ENCODE measurements at regions not wholly inside any gene's neighbourhood (a gene's known extent, or its start where the extent isn't known, plus 50 kb on each side); places are given as distances from the start of the nearest gene placed in this dataset.

DNA sequence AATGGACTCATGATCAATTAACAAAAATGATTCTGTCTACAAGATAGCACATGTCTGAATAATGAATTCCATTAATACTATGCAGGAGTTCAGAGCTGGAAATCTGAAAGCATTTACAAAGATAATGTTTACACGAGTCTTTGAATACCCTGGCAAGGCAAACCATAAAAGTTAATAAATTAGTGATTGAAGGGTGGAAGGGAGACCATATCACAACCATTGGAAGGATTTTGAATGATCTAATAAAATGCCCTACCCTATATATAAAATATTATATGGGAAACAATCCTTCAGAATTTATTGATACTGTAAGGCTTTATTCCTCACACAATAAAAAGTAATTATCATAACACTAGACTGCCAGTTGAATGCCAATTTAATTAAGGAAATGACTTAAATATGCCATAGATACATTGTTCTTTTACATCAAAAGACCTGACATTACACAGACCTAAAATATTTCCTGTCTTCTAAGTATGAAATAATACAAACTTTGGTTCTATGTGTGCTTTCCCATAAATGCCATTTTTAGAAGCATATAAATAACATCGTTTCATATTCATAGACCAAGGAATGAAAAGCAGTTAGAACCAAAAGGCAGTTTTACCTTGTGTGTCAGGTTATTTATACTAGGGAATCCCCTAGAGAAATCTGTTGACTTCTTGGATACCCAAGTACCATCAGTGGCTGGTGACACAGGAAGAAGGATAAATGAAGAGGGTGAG lies 249.2 kb upstream of the MARCKS start:
- CTCF ChIA-PET, result no interaction called here
- WGBS (ENCODE audit: insufficient coverage), result no CpG with 5 or more reads among the region's 2 CpGs
- H3K27me3 ChIP-seq (replicated peaks in 1 of 2; ENCODE audit: control insufficient read depth in 2 of 2, extremely low read depth in 1 of 2, insufficient read depth in 2 of 2, low read length in 1 of 2), result no peaks in the 10 kb centered on the region
- H3K36me3 ChIP-seq (ENCODE audit: control insufficient read depth in 2 of 2, extremely low read depth in 1 of 2, insufficient read depth in 1 of 2, low read length in 1 of 2), result no peaks in the 10 kb centered on the region
- POLR2A ChIA-PET, result no interaction called here
- H3K27ac ChIP-seq (ENCODE audit: low read length), result no peak overlapping the region
- no peak for DNase-seq
- no peak overlapping the region for H3K4me3 Mint-ChIP-seq
- no peak for ATAC-seq (replicated peaks in 1 of 4)
- H3K4me1 Mint-ChIP-seq, result no peaks in the 10 kb centered on the region
- no peak overlapping the region for H3K4me3 ChIP-seq (ENCODE audit: control insufficient read depth in 1 of 2, extremely low read depth in 1 of 2, low read length in 1 of 2)
- peaks cover 0 to 4% of the 10 kb centered on the region in 2 donors for H3K27me3 Mint-ChIP-seq
- peaks cover 0 to 9% (median 6%) of the 10 kb centered on the region in 3 donors for H3K9me3 Mint-ChIP-seq
- no peaks in the 10 kb centered on the region for H3K4me1 ChIP-seq (ENCODE audit: control insufficient read depth in 1 of 2, extremely low read depth in 1 of 2, insufficient read depth in 2 of 2, low read length in 2 of 2)
- H3K27ac Mint-ChIP-seq, result no peak overlapping the region
- no peaks in the 10 kb centered on the region for H3K9me3 ChIP-seq
- H3K36me3 Mint-ChIP-seq, result no peaks in the 10 kb centered on the region

DNA sequence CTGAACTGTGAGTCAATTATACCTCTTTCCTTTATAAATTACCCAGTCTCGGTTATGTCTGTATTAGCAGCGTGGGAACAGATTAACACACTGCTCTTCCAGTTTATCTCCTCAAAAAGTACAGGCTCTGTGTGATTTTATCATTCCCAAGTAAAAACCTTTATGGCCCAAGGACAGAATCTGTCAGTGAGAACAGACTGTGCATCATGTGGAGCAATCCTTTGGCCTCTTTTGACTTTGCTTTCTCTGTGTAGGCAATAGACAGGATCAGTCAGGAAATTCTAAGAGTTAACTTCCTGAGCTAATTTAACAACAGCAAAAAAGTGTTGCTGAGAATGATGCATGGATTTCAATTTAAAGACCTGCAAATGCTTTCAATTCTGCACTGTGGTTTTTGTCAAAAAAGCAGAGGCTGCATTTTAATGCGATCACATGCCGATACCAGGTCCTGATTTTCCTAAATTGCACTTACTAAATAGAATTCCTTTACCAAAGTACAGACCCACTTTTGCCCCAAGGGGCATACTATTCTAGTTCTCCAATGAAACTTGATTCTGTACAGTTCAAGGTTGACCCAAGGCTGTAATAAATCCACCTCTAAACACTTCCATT lies 246.7 kb upstream of the MARCKS start:
- 100% methylated on average over 2 of the region's 4 CpGs for WGBS (ENCODE audit: insufficient coverage)
- H3K9me3 Mint-ChIP-seq, result peaks cover 6 to 16% (median 8%) of the 10 kb centered on the region in 3 donors
- CTCF ChIA-PET, result no interaction called here

DNA sequence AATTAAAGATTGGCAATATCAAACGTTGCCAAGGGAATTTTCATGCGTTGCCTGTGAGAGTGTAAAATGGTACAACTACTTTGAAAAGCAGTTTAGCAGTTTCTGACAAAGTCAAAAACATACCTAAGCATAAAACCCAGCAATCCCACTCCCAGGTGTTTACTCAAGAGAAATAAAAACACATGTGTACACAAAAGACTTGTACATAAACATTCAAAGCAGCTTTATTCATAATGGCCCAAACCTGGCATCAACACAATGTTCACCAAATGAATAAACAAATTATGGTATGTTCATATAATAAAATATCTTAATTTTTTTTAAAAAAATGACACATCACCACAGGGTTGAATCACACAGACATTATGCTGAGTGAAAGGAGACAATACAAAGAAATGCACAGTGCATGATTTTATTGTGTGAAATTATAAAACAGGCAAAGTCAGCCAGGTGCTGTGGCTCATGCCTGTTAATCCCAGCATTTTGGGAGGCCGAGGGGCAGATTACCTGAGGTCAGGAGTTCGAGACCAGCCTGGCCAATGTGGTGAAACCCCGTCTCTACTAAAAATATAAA lies 240.4 kb upstream of the MARCKS start:
- H3K9me3 Mint-ChIP-seq, result peaks cover 6 to 16% (median 8%) of the 10 kb centered on the region in 3 donors

More for the DNA sequence above, 246.7 kb upstream of the MARCKS start:
- no peaks in the 10 kb centered on the region for H3K36me3 ChIP-seq (ENCODE audit: control insufficient read depth in 2 of 2, extremely low read depth in 1 of 2, insufficient read depth in 1 of 2, low read length in 1 of 2)
- H3K36me3 Mint-ChIP-seq, result no peaks in the 10 kb centered on the region
- ATAC-seq (replicated peaks in 1 of 4), result no peak
- no peak overlapping the region for H3K27ac Mint-ChIP-seq
- no peak overlapping the region for H3K4me3 Mint-ChIP-seq
- no peak for DNase-seq
- no peak overlapping the region for H3K4me3 ChIP-seq (ENCODE audit: control insufficient read depth in 1 of 2, extremely low read depth in 1 of 2, low read length in 1 of 2)
- peaks cover 3 to 10% of the 10 kb centered on the region in 2 donors for H3K27me3 Mint-ChIP-seq
- H3K9me3 ChIP-seq, result no peaks in the 10 kb centered on the region
- H3K27me3 ChIP-seq (replicated peaks in 1 of 2; ENCODE audit: control insufficient read depth in 2 of 2, extremely low read depth in 1 of 2, insufficient read depth in 2 of 2, low read length in 1 of 2), result no peaks in the 10 kb centered on the region
- H3K4me1 Mint-ChIP-seq, result no peaks in the 10 kb centered on the region
- POLR2A ChIA-PET, result no interaction called here
- no peaks in the 10 kb centered on the region for H3K4me1 ChIP-seq (ENCODE audit: control insufficient read depth in 1 of 2, extremely low read depth in 1 of 2, insufficient read depth in 2 of 2, low read length in 2 of 2)
- no peak overlapping the region for H3K27ac ChIP-seq (ENCODE audit: low read length)

DNA sequence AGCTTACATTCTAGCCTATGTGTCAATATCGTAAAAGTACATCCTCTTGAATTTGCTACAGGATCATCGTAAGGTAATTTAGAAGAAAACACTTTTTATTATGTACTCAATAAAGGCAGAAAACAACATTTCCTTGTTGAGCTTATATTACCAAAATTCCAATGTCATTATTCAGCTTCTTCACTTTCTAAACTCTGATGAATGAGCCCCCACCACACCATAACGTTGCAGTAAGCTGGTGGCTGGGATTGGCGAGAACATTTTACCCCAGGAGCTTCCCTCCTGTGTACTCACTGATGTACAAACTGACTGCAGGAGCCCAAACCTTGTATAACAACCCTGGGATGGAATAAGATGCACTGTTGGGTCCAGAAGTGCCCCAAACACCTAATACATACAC lies 238.1 kb upstream of the MARCKS start:
- H3K27ac ChIP-seq (ENCODE audit: low read length), result no peak overlapping the region
- H3K27me3 ChIP-seq (replicated peaks in 1 of 2; ENCODE audit: control insufficient read depth in 2 of 2, extremely low read depth in 1 of 2, insufficient read depth in 2 of 2, low read length in 1 of 2), result no peaks in the 10 kb centered on the region
- H3K4me1 ChIP-seq (ENCODE audit: control insufficient read depth in 1 of 2, extremely low read depth in 1 of 2, insufficient read depth in 2 of 2, low read length in 2 of 2), result no peaks in the 10 kb centered on the region
- H3K27ac Mint-ChIP-seq, result no peak overlapping the region
- DNase-seq, result no peak
- peaks cover 0 to 3% (median 2%) of the 10 kb centered on the region in 3 donors for H3K9me3 Mint-ChIP-seq
- no peak for ATAC-seq (replicated peaks in 1 of 4)
- no peaks in the 10 kb centered on the region for H3K4me1 Mint-ChIP-seq
- H3K36me3 Mint-ChIP-seq, result no peaks in the 10 kb centered on the region
- H3K27me3 Mint-ChIP-seq, result peaks cover 2 to 17% of the 10 kb centered on the region in 2 donors
- H3K4me3 Mint-ChIP-seq, result no peak overlapping the region
- no peak overlapping the region for H3K4me3 ChIP-seq (ENCODE audit: control insufficient read depth in 1 of 2, extremely low read depth in 1 of 2, low read length in 1 of 2)
- CTCF ChIA-PET, result interaction anchor here in 1 of 2 donors (0.6 kb wide), 1 partner anchor 15 kb away, joined by 3 read pairs; no protein-coding TSS in a partner anchor
- no peaks in the 10 kb centered on the region for H3K36me3 ChIP-seq (ENCODE audit: control insufficient read depth in 2 of 2, extremely low read depth in 1 of 2, insufficient read depth in 1 of 2, low read length in 1 of 2)
- H3K9me3 ChIP-seq, result no peaks in the 10 kb centered on the region
- no CpG with 5 or more reads among the region's 4 CpGs for WGBS (ENCODE audit: insufficient coverage)
- POLR2A ChIA-PET, result no interaction called here

More for the DNA sequence above, 240.4 kb upstream of the MARCKS start:
- H3K36me3 Mint-ChIP-seq, result no peaks in the 10 kb centered on the region
- WGBS (ENCODE audit: insufficient coverage), result no CpG with 5 or more reads among the region's 5 CpGs
- ATAC-seq (replicated peaks in 1 of 4), result no peak
- POLR2A ChIA-PET, result no interaction called here
- H3K27me3 Mint-ChIP-seq, result peaks cover 3 to 17% of the 10 kb centered on the region in 2 donors
- H3K27ac ChIP-seq (ENCODE audit: low read length), result no peak overlapping the region
- H3K4me3 ChIP-seq (ENCODE audit: control insufficient read depth in 1 of 2, extremely low read depth in 1 of 2, low read length in 1 of 2), result no peak overlapping the region
- H3K4me1 ChIP-seq (ENCODE audit: control insufficient read depth in 1 of 2, extremely low read depth in 1 of 2, insufficient read depth in 2 of 2, low read length in 2 of 2), result no peaks in the 10 kb centered on the region
- H3K27me3 ChIP-seq (replicated peaks in 1 of 2; ENCODE audit: control insufficient read depth in 2 of 2, extremely low read depth in 1 of 2, insufficient read depth in 2 of 2, low read length in 1 of 2), result no peaks in the 10 kb centered on the region
- no peak for DNase-seq
- CTCF ChIA-PET, result no interaction called here
- no peak overlapping the region for H3K4me3 Mint-ChIP-seq
- H3K27ac Mint-ChIP-seq, result no peak overlapping the region
- H3K36me3 ChIP-seq (ENCODE audit: control insufficient read depth in 2 of 2, extremely low read depth in 1 of 2, insufficient read depth in 1 of 2, low read length in 1 of 2), result no peaks in the 10 kb centered on the region
- no peaks in the 10 kb centered on the region for H3K9me3 ChIP-seq
- no peaks in the 10 kb centered on the region for H3K4me1 Mint-ChIP-seq

DNA sequence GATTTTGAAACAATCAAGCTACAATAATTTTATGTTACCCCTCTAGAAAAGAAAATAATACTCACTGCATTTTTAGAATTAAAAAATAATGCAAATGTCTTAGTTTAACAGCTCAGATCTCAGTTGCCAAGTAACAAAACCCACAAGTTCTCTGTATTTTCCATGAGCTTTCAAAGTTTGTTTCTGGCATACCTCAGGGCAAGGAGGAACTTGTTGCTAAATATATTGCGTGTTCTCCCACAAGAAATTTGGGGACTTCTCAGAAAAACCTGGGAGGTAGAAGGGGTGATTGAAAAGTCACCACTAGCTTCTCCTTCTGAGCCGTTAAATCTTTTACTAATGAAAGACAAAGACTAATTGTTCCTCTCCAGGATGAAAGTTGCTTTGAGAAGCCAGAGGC lies 236.8 kb upstream of the MARCKS start:
- Mint-ChIP-seq H3K4me3 (no peak overlapping the region), H3K27ac (no peak overlapping the region), H3K4me1 (no peaks in the 10 kb centered on the region), H3K36me3 (no peaks in the 10 kb centered on the region), H3K9me3 (no peaks in the 10 kb centered on the region), H3K27me3 (peaks cover 0 to 11% of the 10 kb centered on the region in 2 donors)
- ATAC-seq (replicated peaks in 1 of 4), result no peak
- ChIA-PET CTCF (no interaction called here), POLR2A (no interaction called here)
- no peak for DNase-seq
- Histone ChIP-seq H3K4me3 (ENCODE audit: control insufficient read depth in 1 of 2, extremely low read depth in 1 of 2, low read length in 1 of 2) (no peak overlapping the region), H3K36me3 (ENCODE audit: control insufficient read depth in 2 of 2, extremely low read depth in 1 of 2, insufficient read depth in 1 of 2, low read length in 1 of 2) (no peaks in the 10 kb centered on the region), H3K27me3 (replicated peaks in 1 of 2; ENCODE audit: control insufficient read depth in 2 of 2, extremely low read depth in 1 of 2, insufficient read depth in 2 of 2, low read length in 1 of 2) (no peaks in the 10 kb centered on the region), H3K9me3 (no peaks in the 10 kb centered on the region), H3K27ac (ENCODE audit: low read length) (no peak overlapping the region), H3K4me1 (ENCODE audit: control insufficient read depth in 1 of 2, extremely low read depth in 1 of 2, insufficient read depth in 2 of 2, low read length in 2 of 2) (no peaks in the 10 kb centered on the region)
- WGBS (ENCODE audit: insufficient coverage), result no CpG with 5 or more reads among the region's 2 CpGs

DNA sequence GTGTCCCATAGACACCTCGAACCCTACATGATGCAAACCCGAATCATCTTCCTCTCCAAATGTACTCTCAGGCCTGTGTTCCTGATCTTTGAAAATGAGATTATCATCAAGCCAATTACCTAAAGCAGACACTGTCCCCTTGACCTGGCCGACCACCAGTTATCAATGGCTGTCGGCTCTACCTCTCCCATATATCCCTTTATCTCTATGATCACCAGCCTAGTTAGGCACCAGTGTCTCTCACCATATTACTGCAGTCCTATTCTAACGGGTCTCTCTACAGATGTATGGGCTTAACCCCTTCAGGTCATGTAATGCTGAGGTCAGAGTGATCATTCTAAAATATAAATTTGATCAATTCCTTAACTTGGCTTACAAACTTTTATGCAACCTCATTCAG lies 234.9 kb upstream of the MARCKS start:
- Histone ChIP-seq H3K4me1 (ENCODE audit: control insufficient read depth in 1 of 2, extremely low read depth in 1 of 2, insufficient read depth in 2 of 2, low read length in 2 of 2) (no peaks in the 10 kb centered on the region), H3K9me3 (no peaks in the 10 kb centered on the region), H3K27me3 (replicated peaks in 1 of 2; ENCODE audit: control insufficient read depth in 2 of 2, extremely low read depth in 1 of 2, insufficient read depth in 2 of 2, low read length in 1 of 2) (no peaks in the 10 kb centered on the region), H3K27ac (ENCODE audit: low read length) (no peak overlapping the region), H3K4me3 (ENCODE audit: control insufficient read depth in 1 of 2, extremely low read depth in 1 of 2, low read length in 1 of 2) (no peak overlapping the region), H3K36me3 (ENCODE audit: control insufficient read depth in 2 of 2, extremely low read depth in 1 of 2, insufficient read depth in 1 of 2, low read length in 1 of 2) (no peaks in the 10 kb centered on the region)
- 75% methylated on average over 4 of the region's 5 CpGs for WGBS (ENCODE audit: insufficient coverage)
- ATAC-seq (replicated peaks in 1 of 4) (no peak), DNase-seq (no peak)
- POLR2A ChIA-PET, result no interaction called here
- CTCF ChIA-PET, result no interaction called here
- no peak overlapping the region for H3K4me3 Mint-ChIP-seq
- no peaks in the 10 kb centered on the region for H3K4me1 Mint-ChIP-seq
- no peaks in the 10 kb centered on the region for H3K9me3 Mint-ChIP-seq
- H3K36me3 Mint-ChIP-seq, result no peaks in the 10 kb centered on the region
- no peak overlapping the region for H3K27ac Mint-ChIP-seq
- H3K27me3 Mint-ChIP-seq, result peaks cover 0 to 11% of the 10 kb centered on the region in 2 donors
